NCI-H2171 treated with DMSO at 0.1 percent for 48 hours (cell line): ENCODE measurements at regions not wholly inside any gene's neighbourhood (a gene's known extent, or its start where the extent isn't known, plus 50 kb on each side); places are given as distances from the start of the nearest gene placed in this dataset.

Experiments
- DNase-seq: peaks from one replicate; lab custom pipeline; 2025; lab: John Stamatoyannopoulos, UW

- DNase-seq, result no peak
Observed at GRCh38 chr20:40449144-40449690, 239.8 kb downstream of the MAFB start.

GRCh38 chr20:40446888-40447287, 242.1 kb downstream of the MAFB start:
- no peak for DNase-seq

GRCh38 chr20:40444516-40444915, 244.5 kb downstream of the MAFB start:
- no peak for DNase-seq

GRCh38 chr20:40443753-40444152, 245.3 kb downstream of the MAFB start:
- DNase-seq, result no peak

GRCh38 chr20:40442181-40442963, 246.7 kb downstream of the MAFB start:
- DNase-seq, result no peak

- no peak for DNase-seq
Observed at GRCh38 chr20:40441771-40442170, 247.3 kb downstream of the MAFB start.

GRCh38 chr20:40438161-40438830, 250.7 kb downstream of the MAFB start:
- DNase-seq, result no peak

- DNase-seq, result no peak
Observed at GRCh38 chr20:40436011-40436410, 253.0 kb downstream of the MAFB start.

- no peak for DNase-seq
Observed at GRCh38 chr20:40435146-40435895, 253.7 kb downstream of the MAFB start.

- DNase-seq, result no peak
Observed at GRCh38 chr20:40434122-40434521, 254.9 kb downstream of the MAFB start.

GRCh38 chr20:40433341-40433861, 255.6 kb downstream of the MAFB start:
- DNase-seq, result no peak

- DNase-seq, result no peak
Observed at GRCh38 chr20:40431611-40432010, 257.4 kb downstream of the MAFB start.

- DNase-seq, result no peak
Observed at GRCh38 chr20:40431112-40431511, 257.9 kb downstream of the MAFB start.

GRCh38 chr20:40427026-40427425, 262.0 kb downstream of the MAFB start:
- no peak for DNase-seq

GRCh38 chr20:40424695-40425094, 264.3 kb downstream of the MAFB start:
- no peak for DNase-seq

- DNase-seq, result no peak
Observed at GRCh38 chr20:40422656-40423055, 266.4 kb downstream of the MAFB start.

GRCh38 chr20:40416274-40416673, 272.8 kb downstream of the MAFB start:
- no peak for DNase-seq

GRCh38 chr20:40414843-40415615, 274.0 kb downstream of the MAFB start:
- no peak for DNase-seq

- DNase-seq, result no peak
Observed at GRCh38 chr20:40410028-40410427, 279.0 kb downstream of the MAFB start.

- no peak for DNase-seq
Observed at GRCh38 chr20:40397467-40397866, 291.6 kb downstream of the MAFB start.
